NCI-H2081 (cell line): ENCODE measurements at regions not wholly inside any gene's neighbourhood (a gene's known extent, or its start where the extent isn't known, plus 50 kb on each side); places are given as distances from the start of the nearest gene placed in this dataset.
"Not testable (repeated sequence)": the region's sequence is repeated elsewhere in the genome, so short reads cannot be mapped to it uniquely, and the experiment has no call there.

Experiments
- DNase-seq, 2 experiments: peaks; one replicate each; lab custom pipeline; 2025; lab: John Stamatoyannopoulos, UW

- no peak for DNase-seq
Observed at GRCh38 chr3:176071943-176072342, 1125.3 kb downstream of the TBL1XR1 start.

GRCh38 chr3:176068750-176069149 is 1128.5 kb downstream of the TBL1XR1 start:
- no peak for DNase-seq

- no peak for DNase-seq
Observed at GRCh38 chr3:176058856-176059255, 1138.4 kb downstream of the TBL1XR1 start.

- no peak for DNase-seq
Observed at GRCh38 chr3:176055836-176056235, 1141.4 kb downstream of the TBL1XR1 start.

DNA sequence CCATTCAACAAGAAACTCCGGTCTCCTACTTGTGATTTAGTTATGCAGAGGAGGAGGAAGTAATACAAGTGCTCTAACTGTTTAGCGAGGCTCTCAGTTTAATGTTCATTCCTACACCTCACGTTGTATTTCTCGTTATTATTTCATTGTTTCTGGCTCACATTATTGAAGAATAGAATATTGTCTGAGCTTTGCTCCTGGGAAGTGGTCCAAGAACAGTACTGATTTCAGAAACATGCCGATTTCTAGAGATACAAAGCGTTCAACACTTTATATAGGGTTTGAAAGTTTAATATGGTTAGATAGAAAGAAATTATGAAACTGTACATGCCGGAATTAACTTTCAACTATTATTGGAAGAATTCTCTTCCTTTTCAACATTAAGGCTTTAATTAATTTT is 1145.5 kb downstream of the TBL1XR1 start:
- no peak for DNase-seq

DNA sequence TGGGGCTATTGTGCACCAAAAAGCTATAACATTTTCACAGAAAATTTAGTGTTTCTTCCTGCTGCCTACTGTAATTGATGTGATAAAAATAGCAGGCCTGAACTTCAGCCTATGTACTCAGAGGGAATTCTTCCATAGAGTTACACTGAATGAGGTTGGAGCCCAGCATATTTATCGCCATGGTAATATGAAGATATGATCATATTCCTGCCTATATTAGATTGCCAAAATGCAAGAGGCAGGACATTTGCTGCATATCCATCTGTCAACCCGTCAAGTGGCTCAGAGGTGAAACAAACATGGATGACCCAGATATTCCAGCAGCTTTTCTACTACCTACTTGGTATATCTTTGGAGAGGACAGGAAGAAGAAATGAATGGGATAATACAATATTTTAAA is 1150.6 kb downstream of the TBL1XR1 start:
- no peak for DNase-seq

GRCh38 chr3:176041812-176042211 is 1155.5 kb downstream of the TBL1XR1 start:
- DNase-seq = no peak

DNA sequence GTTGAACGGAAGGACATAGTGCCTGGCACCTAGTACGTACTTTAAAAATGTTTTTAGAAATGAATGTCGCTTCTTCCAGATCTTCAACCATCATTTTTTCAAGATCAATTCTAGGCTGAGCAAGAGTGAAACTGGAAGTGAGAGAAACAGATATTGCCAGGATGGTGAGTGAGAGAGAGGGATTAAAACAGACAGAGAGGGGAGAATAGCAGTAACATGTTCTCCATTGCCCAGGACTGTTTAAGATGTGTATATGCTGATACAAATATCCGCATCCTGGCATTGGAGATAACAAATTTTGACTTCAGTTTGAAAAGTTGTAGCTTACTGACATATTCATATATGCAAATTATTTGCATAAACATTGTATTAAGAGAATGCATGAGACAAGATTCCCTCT is 1156.1 kb downstream of the TBL1XR1 start:
- DNase-seq = no peak

- no peak for DNase-seq
Observed at GRCh38 chr3:176037636-176038035, 1159.6 kb downstream of the TBL1XR1 start.

- no peak for DNase-seq
Observed at GRCh38 chr3:176032043-176032442, 1165.2 kb downstream of the TBL1XR1 start.

DNA sequence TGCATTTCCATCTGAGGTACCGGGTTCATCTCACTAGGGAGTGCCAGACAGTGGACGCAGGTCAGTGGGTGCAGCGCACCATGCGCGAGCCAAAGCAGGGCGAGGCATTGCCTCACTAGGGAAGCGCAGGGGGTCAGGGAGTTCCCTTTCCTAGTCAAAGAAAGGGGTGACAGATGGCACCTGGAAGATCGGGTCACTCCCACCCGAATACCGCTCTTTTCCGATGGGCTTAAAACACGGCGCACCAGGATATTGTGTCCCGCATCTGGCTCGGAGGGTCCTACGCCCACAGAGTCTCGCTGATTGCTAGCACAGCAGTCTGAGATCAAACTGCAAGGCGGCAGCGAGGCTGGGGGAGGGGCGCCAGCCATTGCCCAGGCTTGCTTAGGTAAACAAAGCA is 1157.1 kb downstream of the NAALADL2 start:
- DNase-seq = not testable (repeated sequence)

DNA sequence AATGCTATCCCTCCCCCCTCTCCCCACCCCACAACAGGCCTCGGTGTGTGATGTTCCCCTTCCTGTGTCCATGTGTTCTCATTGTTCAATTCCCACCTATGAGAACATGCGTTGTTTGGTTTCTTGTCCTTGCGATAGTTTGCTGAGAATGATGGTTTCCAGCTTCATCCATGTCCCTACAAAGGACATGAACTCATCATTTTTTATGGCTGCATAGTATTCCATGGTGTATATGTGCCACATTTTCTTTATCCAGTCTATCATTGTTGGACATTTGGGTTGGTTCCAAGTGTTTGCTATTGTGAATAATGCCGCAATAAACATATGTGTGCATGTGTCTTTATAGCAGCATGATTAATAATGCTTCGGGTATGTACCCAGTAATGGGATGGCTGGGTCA is 1156.1 kb downstream of the NAALADL2 start:
- not testable (repeated sequence) for DNase-seq

DNA sequence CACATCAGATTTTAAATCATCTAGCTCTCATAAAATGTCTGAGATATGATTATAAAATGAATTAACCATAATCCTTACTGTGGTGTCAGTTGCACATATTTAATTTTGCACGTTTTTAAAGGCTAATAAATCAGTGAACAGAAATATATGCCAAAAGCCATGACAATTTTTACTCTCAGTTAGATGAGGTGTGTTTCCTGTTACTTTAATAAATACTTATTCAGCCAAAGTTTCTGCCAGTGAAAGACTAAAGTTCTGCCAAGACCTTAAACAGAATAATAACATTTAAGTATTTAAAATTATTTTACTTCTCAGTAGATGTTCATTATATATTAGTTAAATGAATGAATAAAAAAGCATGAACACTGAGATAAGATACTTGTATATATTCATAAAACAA is 1150.1 kb downstream of the NAALADL2 start:
- DNase-seq = no peak

DNA sequence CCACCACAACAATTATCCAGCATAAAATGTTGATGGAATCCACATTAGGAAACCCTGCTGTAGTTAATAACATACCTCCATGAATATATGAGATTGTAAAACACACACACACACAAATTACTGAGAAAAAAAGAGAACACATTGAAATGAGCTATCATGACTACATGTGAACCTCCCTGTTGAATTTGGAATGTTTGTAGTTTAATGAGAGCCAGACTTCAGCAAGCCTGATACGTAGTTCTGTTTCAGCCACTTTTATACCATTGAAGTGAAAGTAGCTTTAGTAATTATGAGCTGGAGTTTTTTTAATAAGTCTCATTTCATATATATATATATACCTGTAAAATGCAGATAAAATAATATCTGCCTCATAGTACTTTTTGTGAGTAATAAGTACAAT is 1146.4 kb downstream of the NAALADL2 start:
- DNase-seq = peak; percentile 19 to 26

- DNase-seq = no peak
Observed at GRCh38 chr3:175989161-175989560, 1130.0 kb downstream of the NAALADL2 start.

GRCh38 chr3:175988401-175988800 is 1129.3 kb downstream of the NAALADL2 start:
- DNase-seq = no peak

GRCh38 chr3:175985781-175986180 is 1126.6 kb downstream of the NAALADL2 start:
- DNase-seq = no peak

GRCh38 chr3:175983379-175983778 is 1124.2 kb downstream of the NAALADL2 start:
- no peak for DNase-seq

- DNase-seq = no peak
Observed at GRCh38 chr3:175980486-175981090, 1121.5 kb downstream of the NAALADL2 start.

GRCh38 chr3:175977968-175978752 is 1119.0 kb downstream of the NAALADL2 start:
- DNase-seq = no peak

DNA sequence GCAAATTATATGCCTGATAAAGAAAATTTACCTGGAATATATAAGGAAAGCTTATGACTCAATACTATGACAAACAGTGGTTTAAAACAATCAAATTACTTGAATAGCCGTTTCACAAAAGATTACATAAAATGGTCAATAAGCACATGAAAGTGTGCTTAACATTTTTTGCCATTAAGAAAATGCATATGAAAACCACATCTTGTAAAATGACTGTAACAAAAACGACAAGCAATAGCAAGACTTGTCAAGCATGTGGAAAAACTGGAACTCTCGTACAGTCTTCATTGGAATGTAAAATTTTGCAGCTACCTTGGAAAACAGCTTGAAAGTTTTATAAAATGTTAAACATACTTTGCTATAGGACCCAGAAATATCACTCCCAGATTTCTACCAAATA is 1110.3 kb downstream of the NAALADL2 start:
- DNase-seq = no peak

GRCh38 chr3:175965036-175965435 is 1105.9 kb downstream of the NAALADL2 start:
- DNase-seq = no peak

GRCh38 chr3:175957427-175957826 is 1098.3 kb downstream of the NAALADL2 start:
- no peak for DNase-seq

- peak; percentile 33 to 48 for DNase-seq
Observed at GRCh38 chr3:175956964-175957363, 1097.8 kb downstream of the NAALADL2 start.
